Activated CD8-positive, alpha-beta memory T cell treated with anti-CD3 and anti-CD28 coated beads, Interleukin-2, amount 10 ng/mL, durations not matched to agents 7 days and 5 days (primary cell): ENCODE measurements at regions not wholly inside any gene's neighbourhood (a gene's known extent, or its start where the extent isn't known, plus 50 kb on each side); places are given as distances from the start of the nearest gene placed in this dataset.
A peak's percentile ranks its signal among the peaks of the same experiment; 100 is the strongest.
"Not testable (repeated sequence)": the region's sequence is repeated elsewhere in the genome, so short reads cannot be mapped to it uniquely, and the experiment has no call there.

ENCODE experiments used
- ATAC-seq: fragments of 150-1000 bp; cut with Tn5 transposase; one replicate; pipeline ENCODE4 v1.10.0; 2021; ENCODE audit warnings: moderate library complexity
- CTCF ChIA-PET: fragments of 350-600 bp; sonication (Branson Sonifier 250); formaldehyde crosslinking; loops from one replicate; lab custom pipeline; 2021; ENCODE audit warnings: antibody characterized with exemption; lab: Charles Lee
- DNase-seq: peaks from one replicate; pipeline ENCODE4 v3.0.0-alpha.2; 2020
- H3K27ac Mint-ChIP-seq: one replicate; pipeline ENCODE4 v1.8.0; 2021; ENCODE audit warnings: mild to moderate bottlenecking, mixed read lengths
- H3K27me3 Mint-ChIP-seq: one replicate; pipeline ENCODE4 v1.8.0; 2021; ENCODE audit warnings: mixed read lengths
- H3K36me3 Mint-ChIP-seq: one replicate; pipeline ENCODE4 v1.8.0; 2021; ENCODE audit warnings: mild to moderate bottlenecking, mixed read lengths
- H3K4me1 Mint-ChIP-seq: one replicate; pipeline ENCODE4 v1.8.0; 2021; ENCODE audit warnings: mixed read lengths
- H3K4me3 Mint-ChIP-seq: one replicate; pipeline ENCODE4 v1.8.0; 2021; ENCODE audit warnings: mild to moderate bottlenecking, moderate library complexity, mixed read lengths
- H3K9me3 Mint-ChIP-seq: one replicate; pipeline ENCODE4 v1.8.0; 2022; ENCODE audit warnings: low read depth, mixed read lengths

GRCh38 chr11:50088231-50088630 lies 55.6 kb downstream of the OR4C45 start:
- H3K4me1 Mint-ChIP-seq, result no peaks in the 10 kb centered on the region
- H3K4me3 Mint-ChIP-seq, result no peak overlapping the region
- no peak overlapping the region for H3K27ac Mint-ChIP-seq
- H3K9me3 Mint-ChIP-seq, result peaks cover 2% of the 10 kb centered on the region
- CTCF ChIA-PET, result no interaction called here
- no peak for ATAC-seq
- no peak for DNase-seq
- no peaks in the 10 kb centered on the region for H3K27me3 Mint-ChIP-seq
- no peaks in the 10 kb centered on the region for H3K36me3 Mint-ChIP-seq

GRCh38 chr11:50098186-50098725 lies 65.6 kb downstream of the OR4C45 start:
- Mint-ChIP-seq H3K9me3 (peaks cover 3% of the 10 kb centered on the region), H3K4me3 (no peak overlapping the region), H3K27ac (no peak overlapping the region), H3K4me1 (no peaks in the 10 kb centered on the region), H3K36me3 (peaks cover 2% of the 10 kb centered on the region), H3K27me3 (no peaks in the 10 kb centered on the region)
- DNase-seq (no peak), ATAC-seq (no peak)
- CTCF ChIA-PET, result no interaction called here

- ATAC-seq, result no peak
- no peak overlapping the region for H3K27ac Mint-ChIP-seq
- DNase-seq, result no peak
- no peaks in the 10 kb centered on the region for H3K36me3 Mint-ChIP-seq
- H3K4me1 Mint-ChIP-seq, result no peaks in the 10 kb centered on the region
- CTCF ChIA-PET, result no interaction called here
- H3K27me3 Mint-ChIP-seq, result no peaks in the 10 kb centered on the region
- peaks cover 2% of the 10 kb centered on the region for H3K9me3 Mint-ChIP-seq
- H3K4me3 Mint-ChIP-seq, result no peak overlapping the region
Measured at GRCh38 chr11:50102916-50103315, 70.2 kb downstream of the OR4C45 start.

GRCh38 chr11:50140686-50141085 lies 108.0 kb downstream of the OR4C45 start:
- H3K4me1 Mint-ChIP-seq, H3K27me3 Mint-ChIP-seq, DNase-seq, H3K27ac Mint-ChIP-seq, CTCF ChIA-PET, H3K4me3 Mint-ChIP-seq, H3K36me3 Mint-ChIP-seq, ATAC-seq: not testable (repeated sequence)
- peaks cover 11% of the 10 kb centered on the region for H3K9me3 Mint-ChIP-seq

- DNase-seq, CTCF ChIA-PET, H3K36me3 Mint-ChIP-seq, H3K4me3 Mint-ChIP-seq, H3K27me3 Mint-ChIP-seq, ATAC-seq, H3K4me1 Mint-ChIP-seq, H3K27ac Mint-ChIP-seq: not testable (repeated sequence)
- H3K9me3 Mint-ChIP-seq, result peaks cover 18% of the 10 kb centered on the region
Measured at GRCh38 chr11:50146308-50146707, 113.6 kb downstream of the OR4C45 start.

GRCh38 chr11:50147946-50148345 lies 115.3 kb downstream of the OR4C45 start:
- ATAC-seq, DNase-seq, H3K27me3 Mint-ChIP-seq, H3K4me3 Mint-ChIP-seq, H3K36me3 Mint-ChIP-seq, H3K27ac Mint-ChIP-seq, CTCF ChIA-PET, H3K4me1 Mint-ChIP-seq: not testable (repeated sequence)
- H3K9me3 Mint-ChIP-seq, result peaks cover 17% of the 10 kb centered on the region

- H3K9me3 Mint-ChIP-seq, result peaks cover 13% of the 10 kb centered on the region
- H3K27me3 Mint-ChIP-seq, result no peaks in the 10 kb centered on the region
- ATAC-seq, result no peak
- DNase-seq, result no peak
- H3K4me3 Mint-ChIP-seq, result no peak overlapping the region
- no peaks in the 10 kb centered on the region for H3K4me1 Mint-ChIP-seq
- no peak overlapping the region for H3K27ac Mint-ChIP-seq
- CTCF ChIA-PET, result no interaction called here
- no peaks in the 10 kb centered on the region for H3K36me3 Mint-ChIP-seq
Measured at GRCh38 chr11:50155508-50155907, 122.8 kb downstream of the OR4C45 start.

- ATAC-seq (no peak), DNase-seq (no peak)
- Mint-ChIP-seq H3K36me3 (no peaks in the 10 kb centered on the region), H3K27ac (no peak overlapping the region), H3K27me3 (no peaks in the 10 kb centered on the region), H3K4me1 (no peaks in the 10 kb centered on the region), H3K9me3 (peaks cover 11% of the 10 kb centered on the region), H3K4me3 (no peak overlapping the region)
- CTCF ChIA-PET, result no interaction called here
Measured at GRCh38 chr11:50164050-50164449, 131.4 kb downstream of the OR4C45 start.

GRCh38 chr11:50169634-50170033 lies 137.0 kb downstream of the OR4C45 start:
- Mint-ChIP-seq H3K36me3 (peaks cover 1% of the 10 kb centered on the region), H3K4me1 (no peaks in the 10 kb centered on the region), H3K27ac (no peak overlapping the region), H3K27me3 (no peaks in the 10 kb centered on the region), H3K4me3 (no peak overlapping the region), H3K9me3 (peaks cover 13% of the 10 kb centered on the region)
- no peak for ATAC-seq
- DNase-seq, result no peak
- CTCF ChIA-PET, result no interaction called here

- no peak for ATAC-seq
- H3K27ac Mint-ChIP-seq, result no peak overlapping the region
Measured at GRCh38 chr11:50170115-50170514, 137.4 kb downstream of the OR4C45 start.

GRCh38 chr11:50174189-50174588 lies 141.5 kb downstream of the OR4C45 start:
- ATAC-seq (peak; percentile 36), DNase-seq (no peak)
- Mint-ChIP-seq H3K27me3 (no peaks in the 10 kb centered on the region), H3K4me1 (no peaks in the 10 kb centered on the region), H3K27ac (no peak overlapping the region), H3K4me3 (no peak overlapping the region), H3K36me3 (peaks cover 1% of the 10 kb centered on the region), H3K9me3 (peaks cover 15% of the 10 kb centered on the region)
- CTCF ChIA-PET, result no interaction called here

More at GRCh38 chr11:50170115-50170514, 137.4 kb downstream of the OR4C45 start:
- Mint-ChIP-seq H3K4me3 (no peak overlapping the region), H3K27me3 (no peaks in the 10 kb centered on the region), H3K9me3 (peaks cover 13% of the 10 kb centered on the region), H3K36me3 (peaks cover 1% of the 10 kb centered on the region), H3K4me1 (no peaks in the 10 kb centered on the region)
- CTCF ChIA-PET, result no interaction called here
- no peak for DNase-seq

GRCh38 chr11:50174975-50175374 lies 142.3 kb downstream of the OR4C45 start:
- Mint-ChIP-seq H3K36me3 (peaks cover 1% of the 10 kb centered on the region), H3K27ac (no peak overlapping the region), H3K4me1 (no peaks in the 10 kb centered on the region), H3K4me3 (no peak overlapping the region), H3K9me3 (peaks cover 7% of the 10 kb centered on the region), H3K27me3 (no peaks in the 10 kb centered on the region)
- CTCF ChIA-PET, result no interaction called here
- no peak for ATAC-seq
- DNase-seq, result no peak

- H3K9me3 Mint-ChIP-seq, result peaks cover 7% of the 10 kb centered on the region
- no peak overlapping the region for H3K27ac Mint-ChIP-seq
- no peak for DNase-seq
- H3K4me1 Mint-ChIP-seq, result no peaks in the 10 kb centered on the region
- no peaks in the 10 kb centered on the region for H3K27me3 Mint-ChIP-seq
- CTCF ChIA-PET, result no interaction called here
- no peaks in the 10 kb centered on the region for H3K36me3 Mint-ChIP-seq
- peak; percentile 68 for ATAC-seq
- no peak overlapping the region for H3K4me3 Mint-ChIP-seq
Measured at GRCh38 chr11:50178737-50179136, 146.1 kb downstream of the OR4C45 start.

GRCh38 chr11:50181334-50181733 lies 148.7 kb downstream of the OR4C45 start:
- no peaks in the 10 kb centered on the region for H3K36me3 Mint-ChIP-seq
- CTCF ChIA-PET, result no interaction called here
- no peak for DNase-seq
- no peak overlapping the region for H3K27ac Mint-ChIP-seq
- H3K9me3 Mint-ChIP-seq, result peaks cover 14% of the 10 kb centered on the region
- no peaks in the 10 kb centered on the region for H3K4me1 Mint-ChIP-seq
- H3K27me3 Mint-ChIP-seq, result no peaks in the 10 kb centered on the region
- H3K4me3 Mint-ChIP-seq, result no peak overlapping the region
- no peak for ATAC-seq

- no peaks in the 10 kb centered on the region for H3K27me3 Mint-ChIP-seq
- H3K4me3 Mint-ChIP-seq, result no peak overlapping the region
- no peaks in the 10 kb centered on the region for H3K4me1 Mint-ChIP-seq
- DNase-seq (no peak), ATAC-seq (no peak)
- H3K36me3 Mint-ChIP-seq, result no peaks in the 10 kb centered on the region
- peaks cover 14% of the 10 kb centered on the region for H3K9me3 Mint-ChIP-seq
- no peak overlapping the region for H3K27ac Mint-ChIP-seq
- CTCF ChIA-PET, result no interaction called here
Measured at GRCh38 chr11:50182486-50182885, 149.8 kb downstream of the OR4C45 start.
